H9 (cell line): ENCODE measurements at regions not wholly inside any gene's neighbourhood (a gene's known extent, or its start where the extent isn't known, plus 50 kb on each side); places are given as distances from the start of the nearest gene placed in this dataset.

Experiments
- DNase-seq: peaks from one replicate; pipeline ENCODE4 v3.0.0-alpha.2; 2017
- H2AFZ ChIP-seq: one replicate; pipeline ENCODE4 v1.6.1; 2013; ENCODE audit warnings: mild to moderate bottlenecking, low read length, control low read depth, moderate library complexity
- H2AK5ac ChIP-seq: 2 replicates; pipeline ENCODE4 v1.6.1; 2013; ENCODE audit warnings: low read length, control low read depth, mixed read lengths; ENCODE audit not compliant: insufficient read length
- H2BK120ac ChIP-seq: one replicate; pipeline ENCODE4 v1.6.1; 2013; ENCODE audit warnings: low read depth, mild to moderate bottlenecking, low read length, control low read depth, inconsistent platforms; ENCODE audit not compliant: poor library complexity, severe bottlenecking
- H2BK12ac ChIP-seq: 2 replicates; pipeline ENCODE4 v1.6.1; 2013; ENCODE audit warnings: low read length, control low read depth, mixed read lengths, low read depth; ENCODE audit not compliant: insufficient read length
- H2BK15ac ChIP-seq: 2 replicates; pipeline ENCODE4 v1.6.1; 2013; ENCODE audit warnings: low read depth, low read length, control low read depth
- H2BK20ac ChIP-seq: one replicate; pipeline ENCODE4 v1.6.1; 2013; ENCODE audit warnings: low read depth, mild to moderate bottlenecking, low read length, control low read depth, inconsistent platforms; ENCODE audit not compliant: poor library complexity, severe bottlenecking
- H2BK5ac ChIP-seq: 2 replicates; pipeline ENCODE4 v1.6.1; 2013; ENCODE audit warnings: low read length, control low read depth, mixed read lengths; ENCODE audit not compliant: insufficient read length
- H3K14ac ChIP-seq: 2 replicates; pipeline ENCODE4 v1.6.1; 2013; ENCODE audit warnings: low read length, control low read depth; ENCODE audit not compliant: insufficient read depth
- H3K18ac ChIP-seq: 2 replicates; pipeline ENCODE4 v1.6.1; 2013; ENCODE audit warnings: low read depth, mild to moderate bottlenecking, mixed read lengths, low read length, control low read depth; ENCODE audit not compliant: insufficient read length
- H3K23ac ChIP-seq: 2 replicates; pipeline ENCODE4 v1.6.1; 2013; ENCODE audit warnings: low read length, control low read depth, mixed read lengths, low read depth; ENCODE audit not compliant: insufficient read length
- H3K23me2 ChIP-seq: 2 replicates; pipeline ENCODE4 v1.6.1; 2013; ENCODE audit warnings: low read depth, mild to moderate bottlenecking, mixed read lengths, low read length, control low read depth; ENCODE audit not compliant: insufficient read length, poor library complexity, severe bottlenecking
- H3K27ac ChIP-seq: 2 replicates; pipeline ENCODE4 v1.5.1; 2013; ENCODE audit warnings: low read length, control low read depth, mixed read lengths, low read depth; ENCODE audit not compliant: insufficient read length
- H3K27me3 ChIP-seq: 2 replicates; pipeline ENCODE4 v1.6.1; 2013; ENCODE audit warnings: low read length, control low read depth, inconsistent platforms; ENCODE audit not compliant: insufficient read depth
- H3K4ac ChIP-seq: 2 replicates; pipeline ENCODE4 v1.6.1; 2013; ENCODE audit warnings: low read depth, mild to moderate bottlenecking, control low read depth, inconsistent platforms, low read length, moderate library complexity
- H3K4me1 ChIP-seq: 2 replicates; pipeline ENCODE4 v1.6.1; 2013; ENCODE audit warnings: low read length, control low read depth, inconsistent platforms; ENCODE audit not compliant: insufficient read depth
- H3K4me2 ChIP-seq: 2 replicates; pipeline ENCODE4 v1.6.1; 2013; ENCODE audit warnings: low read length, control low read depth, mixed read lengths; ENCODE audit not compliant: insufficient read length, insufficient read depth
- H3K56ac ChIP-seq: 2 replicates; pipeline ENCODE4 v1.6.1; 2013; ENCODE audit warnings: low read depth, mild to moderate bottlenecking, mixed read lengths, low read length, control low read depth; ENCODE audit not compliant: insufficient read length
- H3K79me1 ChIP-seq: 2 replicates; pipeline ENCODE4 v1.6.1; 2013; ENCODE audit warnings: low read depth, mild to moderate bottlenecking, moderate library complexity, low read length, control low read depth, inconsistent platforms; ENCODE audit not compliant: insufficient read depth, poor library complexity, severe bottlenecking
- H3K79me2 ChIP-seq: 2 replicates; pipeline ENCODE4 v1.6.1; 2013; ENCODE audit warnings: low read length, control low read depth, inconsistent platforms; ENCODE audit not compliant: insufficient read depth
- H3K9ac ChIP-seq: 2 replicates; pipeline ENCODE4 v1.6.1; 2013; ENCODE audit warnings: low read length, control low read depth, mixed read lengths; ENCODE audit not compliant: insufficient read length; ENCODE audit errors: extremely low read depth
- H3K9me3 ChIP-seq: one replicate; pipeline ENCODE4 v1.6.1; 2013; ENCODE audit warnings: low read depth, low read length, inconsistent platforms; ENCODE audit not compliant: control insufficient read depth
- H3T11ph ChIP-seq: one replicate; pipeline ENCODE4 v1.6.1; 2013; ENCODE audit warnings: mild to moderate bottlenecking, low read length, control low read depth, inconsistent platforms
- H4K20me1 ChIP-seq: one replicate; pipeline ENCODE4 v1.6.1; 2013; ENCODE audit not compliant: control insufficient read depth, insufficient read length, insufficient read depth
- H4K5ac ChIP-seq: 2 replicates; pipeline ENCODE4 v1.6.1; 2013; ENCODE audit warnings: low read depth, mild to moderate bottlenecking, mixed read lengths, low read length, control low read depth; ENCODE audit not compliant: insufficient read length
- H4K8ac ChIP-seq: replicated peaks from 2 replicates; pipeline ENCODE4 v1.6.1; 2013; ENCODE audit warnings: low read length, control low read depth, mixed read lengths, low read depth; ENCODE audit not compliant: insufficient read length
- H4K91ac ChIP-seq: 2 replicates; pipeline ENCODE4 v1.6.1; 2013; ENCODE audit warnings: low read depth, mild to moderate bottlenecking, moderate library complexity, mixed read lengths, low read length, control low read depth; ENCODE audit not compliant: insufficient read length
- H3K27ac Mint-ChIP-seq, 3 experiments: 2 replicates in 2 of 3; 3 replicates in 1 of 3; pipeline ENCODE4 v1.8.0; 2020 to 2021; ENCODE audit warnings: mixed read lengths in 3 of 3, mild to moderate bottlenecking in 1 of 3, moderate library complexity in 1 of 3
- H3K27me3 Mint-ChIP-seq: 2 replicates; pipeline ENCODE4 v1.8.0; 2021; ENCODE audit warnings: low read depth, mild to moderate bottlenecking, moderate library complexity, mixed read lengths
- H3K36me3 Mint-ChIP-seq, 3 experiments: 2 replicates in 2 of 3; 3 replicates in 1 of 3; pipeline ENCODE4 v1.8.0; 2020 to 2021; ENCODE audit warnings: low read depth in 3 of 3, mixed read lengths in 3 of 3; ENCODE audit not compliant: insufficient read depth in 1 of 3
- H3K4me1 Mint-ChIP-seq, 2 experiments: 2 replicates each; pipeline ENCODE4 v1.8.0; 2020; ENCODE audit warnings: mixed read lengths in 2 of 2
- H3K4me3 Mint-ChIP-seq, 2 experiments: 2 replicates in 1 of 2; 3 replicates in 1 of 2; pipeline ENCODE4 v1.8.0; 2020 to 2021; ENCODE audit warnings: mild to moderate bottlenecking in 2 of 2, mixed read lengths in 2 of 2, moderate library complexity in 1 of 2
- H3K9me3 Mint-ChIP-seq, 2 experiments: 2 replicates in 1 of 2; 3 replicates in 1 of 2; pipeline ENCODE4 v1.8.0; 2020; ENCODE audit warnings: mild to moderate bottlenecking in 2 of 2, mixed read lengths in 2 of 2, moderate library complexity in 1 of 2
- CTCF ChIP-seq: fragments of 200-600 bp; sonication (generic); conservative IDR thresholded peaks from 3 replicates; pipeline ENCODE4 v1.8.0; 2021; ENCODE audit warnings: antibody characterized with exemption, mild to moderate bottlenecking
- WGBS: extraction: QIAGEN DNeasy Blood & Tissue Kit; methylation state at CpG from one replicate; pipeline ENCODE4 v1.1.7; 2013; ENCODE audit warnings: missing lambda C conversion rate, low lambda C conversion rate, mixed read lengths; ENCODE audit not compliant: insufficient read length; ENCODE audit errors: extremely low coverage; 5-methylcytosine and 5-hydroxymethylcytosine counted together

DNA sequence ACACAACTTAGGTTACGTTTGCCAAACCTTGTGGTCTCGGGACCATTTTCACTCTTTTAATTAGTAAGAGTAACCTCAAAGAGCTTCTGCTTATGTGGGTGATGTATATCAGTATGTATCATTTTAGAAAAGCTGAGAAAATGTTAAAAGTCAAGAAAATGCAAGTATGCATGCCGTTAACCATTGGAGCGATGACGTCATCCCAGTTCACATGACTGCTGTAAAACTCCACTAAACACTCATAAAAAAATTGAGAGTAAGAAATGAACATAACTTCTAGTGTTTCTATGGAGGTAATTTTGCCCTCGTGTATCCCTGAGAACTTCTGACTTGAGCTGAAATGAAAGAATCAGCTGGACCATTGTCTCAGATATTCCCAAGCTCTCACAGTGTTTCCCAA is 250.0 kb upstream of the CDH4 start:
- Histone ChIP-seq H4K8ac (no peak overlapping the region), H3K27ac (no peak overlapping the region), H4K5ac (no peak overlapping the region), H3K79me2 (no peaks in the 10 kb centered on the region), H3K27me3 (no peaks in the 10 kb centered on the region; the same call in 1 of the 2 replicates), H2AFZ (no peak overlapping the region), H3K18ac (no peak overlapping the region), H4K91ac (no peak overlapping the region), H3K4ac (no peak overlapping the region), H2AK5ac (no peak overlapping the region), H3K79me1 (no peaks in the 10 kb centered on the region), H3K23me2 (no peaks in the 10 kb centered on the region), H2BK5ac (no peak overlapping the region), H3K9ac (no peak overlapping the region), H3K4me1 (no peaks in the 10 kb centered on the region), H2BK15ac (no peak overlapping the region), H3T11ph (no peak overlapping the region), H3K23ac (no peak overlapping the region), H3K14ac (no peak overlapping the region), H4K20me1 (no peaks in the 10 kb centered on the region), H3K4me2 (no peak overlapping the region), H2BK12ac (no peak overlapping the region), H2BK20ac (no peak overlapping the region), H2BK120ac (no peak overlapping the region), H3K9me3 (no peaks in the 10 kb centered on the region), H3K56ac (no peak overlapping the region)
- peaks cover 94% of the 10 kb centered on the region for H3K27me3 Mint-ChIP-seq
- no peak overlapping the region for H3K27ac Mint-ChIP-seq
- no CpG with 5 or more reads among the region's 6 CpGs for WGBS
- H3K4me1 Mint-ChIP-seq = no peaks in the 10 kb centered on the region
- H3K9me3 Mint-ChIP-seq = no peaks in the 10 kb centered on the region
- no peaks in the 10 kb centered on the region for H3K36me3 Mint-ChIP-seq
- H3K4me3 Mint-ChIP-seq = no peak overlapping the region
- TF ChIP-seq CTCF = no peak
- DNase-seq = no peak
